ENCODE measurements at regions not wholly inside any gene's neighbourhood (a gene's known extent, or its start where the extent isn't known, plus 50 kb on each side); places are given as distances from the start of the nearest gene placed in this dataset.

DNA sequence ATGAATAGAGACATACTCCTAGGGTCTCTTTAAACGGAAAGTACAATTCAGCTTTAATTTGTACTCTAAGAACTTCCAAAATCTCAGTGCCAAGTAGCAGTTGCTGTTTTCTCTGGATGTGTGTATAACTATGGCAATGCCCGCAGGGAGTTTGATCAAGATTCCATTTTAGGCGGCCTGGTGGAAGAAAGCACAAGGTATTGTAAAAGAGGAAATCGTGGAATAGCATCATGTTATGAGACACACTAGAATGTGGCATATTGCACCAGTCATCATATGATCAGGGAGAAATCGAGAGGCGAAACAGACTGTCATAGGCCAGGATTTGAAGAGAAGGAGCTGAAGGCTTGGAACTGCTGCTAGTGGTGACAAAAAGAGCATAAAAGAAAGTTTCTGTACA, 316.2 kb upstream of the FMN2 start:
- H3K9me3 Mint-ChIP-seq: no peaks in the 10 kb centered on the region
- ChIA-PET POLR2A (no interaction called here), CTCF (no interaction called here)
- H3K27me3 Mint-ChIP-seq: no peaks in the 10 kb centered on the region
- no peak overlapping the region for H3K27ac Mint-ChIP-seq
- H3K4me1 Mint-ChIP-seq: no peaks in the 10 kb centered on the region
- H3K4me3 Mint-ChIP-seq: no peak overlapping the region
- no peak for DNase-seq
- no peaks in the 10 kb centered on the region for H3K36me3 Mint-ChIP-seq (ENCODE audit: low read depth)

DNA sequence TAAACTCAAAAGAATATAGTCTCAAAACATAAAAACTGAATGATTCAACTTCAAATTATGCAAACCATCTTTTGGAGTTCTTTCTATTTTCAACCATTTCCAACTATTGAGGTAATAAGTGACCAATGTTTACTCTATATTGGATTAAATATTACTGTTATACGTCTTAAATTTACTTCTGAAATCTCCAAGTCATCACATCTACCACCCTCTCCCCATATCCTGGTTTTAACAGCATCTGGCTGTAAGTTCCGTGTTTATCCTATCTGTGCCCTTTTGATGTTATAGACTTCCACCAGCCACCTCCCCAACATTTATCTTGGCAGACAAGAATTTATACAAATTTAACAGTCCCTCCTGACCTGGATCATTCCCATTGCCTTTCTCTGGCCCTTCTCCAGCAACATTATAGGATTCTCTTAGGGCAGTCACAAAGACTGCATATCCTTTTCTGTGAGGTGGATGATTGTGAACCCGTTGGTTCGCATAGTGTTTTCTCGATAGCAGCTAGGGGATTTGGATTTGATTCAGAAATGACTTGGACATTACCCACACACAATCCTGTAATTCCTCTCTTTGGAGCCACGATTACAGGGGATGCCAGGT, 313.4 kb upstream of the FMN2 start:
- Mint-ChIP-seq H3K9me3 (no peaks in the 10 kb centered on the region), H3K27ac (no peak overlapping the region), H3K27me3 (no peaks in the 10 kb centered on the region), H3K36me3 (ENCODE audit: low read depth) (no peaks in the 10 kb centered on the region), H3K4me3 (no peak overlapping the region), H3K4me1 (no peaks in the 10 kb centered on the region)
- POLR2A ChIA-PET: no interaction called here
- no peak for DNase-seq
- CTCF ChIA-PET: no interaction called here

- no peaks in the 10 kb centered on the region for H3K4me1 Mint-ChIP-seq
- DNase-seq: no peak
- no peak overlapping the region for H3K4me3 Mint-ChIP-seq
- ChIA-PET POLR2A (no interaction called here), CTCF (no interaction called here)
- no peak overlapping the region for H3K27ac Mint-ChIP-seq
- no peaks in the 10 kb centered on the region for H3K27me3 Mint-ChIP-seq
- no peaks in the 10 kb centered on the region for H3K36me3 Mint-ChIP-seq (ENCODE audit: low read depth)
- H3K9me3 Mint-ChIP-seq: no peaks in the 10 kb centered on the region
Measured at GRCh38 chr1:239779962-239780361, 311.7 kb upstream of the FMN2 start.

GRCh38 chr1:239784896-239785295, 306.8 kb upstream of the FMN2 start:
- CTCF ChIA-PET: no interaction called here
- H3K27ac Mint-ChIP-seq: no peak overlapping the region
- no peaks in the 10 kb centered on the region for H3K9me3 Mint-ChIP-seq
- POLR2A ChIA-PET: interaction anchor here (1.2 kb wide), 1 partner anchor 66 kb away, joined by 3 read pairs; no protein-coding TSS in a partner anchor
- DNase-seq: no peak
- no peaks in the 10 kb centered on the region for H3K27me3 Mint-ChIP-seq
- H3K36me3 Mint-ChIP-seq (ENCODE audit: low read depth): no peaks in the 10 kb centered on the region
- H3K4me3 Mint-ChIP-seq: no peak overlapping the region
- H3K4me1 Mint-ChIP-seq: no peaks in the 10 kb centered on the region

DNA sequence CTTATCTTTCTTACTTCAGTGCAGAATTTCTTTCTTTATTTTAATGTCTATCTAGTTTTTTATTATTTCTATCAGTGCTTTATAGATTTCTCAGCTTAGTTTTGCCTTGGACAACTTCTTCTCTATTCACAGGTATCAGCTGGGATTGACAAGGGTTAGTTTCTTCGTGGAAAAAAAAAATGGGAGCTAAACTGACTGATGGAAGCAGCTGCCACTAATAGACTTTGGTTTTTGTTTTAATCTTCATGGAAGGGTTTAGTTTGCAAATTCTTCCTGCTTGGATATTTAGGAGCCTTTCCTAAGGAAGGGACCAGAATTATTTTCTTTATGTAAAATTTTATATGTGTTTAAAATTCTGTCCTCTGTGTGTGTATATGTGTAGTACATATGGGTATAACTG, 306.1 kb upstream of the FMN2 start:
- POLR2A ChIA-PET: interaction anchor here (1.2 kb wide), 1 partner anchor 66 kb away, joined by 3 read pairs; no protein-coding TSS in a partner anchor
- H3K27me3 Mint-ChIP-seq: no peaks in the 10 kb centered on the region
- DNase-seq: no peak
- no peaks in the 10 kb centered on the region for H3K9me3 Mint-ChIP-seq
- no peak overlapping the region for H3K4me3 Mint-ChIP-seq
- no peaks in the 10 kb centered on the region for H3K4me1 Mint-ChIP-seq
- H3K27ac Mint-ChIP-seq: no peak overlapping the region
- CTCF ChIA-PET: interaction anchor here (0.5 kb wide), 1 partner anchor 584 kb away, joined by 3 read pairs; no protein-coding TSS in a partner anchor
- H3K36me3 Mint-ChIP-seq (ENCODE audit: low read depth): no peaks in the 10 kb centered on the region

DNA sequence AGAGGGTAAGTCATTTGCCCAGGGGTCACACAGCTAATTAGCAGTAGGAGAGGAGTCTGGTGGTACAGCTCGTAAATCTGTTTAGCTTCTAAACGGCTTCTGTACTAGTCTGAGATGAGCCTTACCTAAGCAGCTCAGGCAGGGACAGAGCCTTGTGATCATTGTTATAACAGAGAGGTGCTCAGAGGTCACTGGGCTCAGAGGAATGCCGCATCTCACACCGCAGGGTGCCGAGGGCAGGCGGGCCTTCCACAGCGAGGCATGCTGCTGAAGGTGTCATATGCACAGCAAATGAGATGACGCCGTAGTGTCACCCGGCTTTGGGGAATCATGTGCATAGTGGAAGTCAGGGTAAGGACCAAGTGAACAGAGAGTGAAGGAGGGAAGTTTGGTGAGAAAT, 305.2 kb upstream of the FMN2 start:
- Mint-ChIP-seq H3K4me3 (no peak overlapping the region), H3K4me1 (peaks cover 1% of the 10 kb centered on the region), H3K27me3 (no peaks in the 10 kb centered on the region), H3K27ac (no peak overlapping the region), H3K9me3 (no peaks in the 10 kb centered on the region), H3K36me3 (ENCODE audit: low read depth) (no peaks in the 10 kb centered on the region)
- no peak for DNase-seq
- ChIA-PET CTCF (no interaction called here), POLR2A (no interaction called here)

- H3K9me3 Mint-ChIP-seq: no peaks in the 10 kb centered on the region
- ChIA-PET CTCF (no interaction called here), POLR2A (no interaction called here)
- no peak overlapping the region for H3K4me3 Mint-ChIP-seq
- H3K27me3 Mint-ChIP-seq: no peaks in the 10 kb centered on the region
- H3K27ac Mint-ChIP-seq: no peak overlapping the region
- peaks cover 12% of the 10 kb centered on the region for H3K4me1 Mint-ChIP-seq
- no peaks in the 10 kb centered on the region for H3K36me3 Mint-ChIP-seq (ENCODE audit: low read depth)
- no peak for DNase-seq
Measured at GRCh38 chr1:239792157-239792556, 299.5 kb upstream of the FMN2 start.

GRCh38 chr1:239795304-239795703, 296.4 kb upstream of the FMN2 start:
- H3K4me3 Mint-ChIP-seq: no peak overlapping the region
- CTCF ChIA-PET: no interaction called here
- no peaks in the 10 kb centered on the region for H3K27me3 Mint-ChIP-seq
- POLR2A ChIA-PET: interaction anchor here (1.4 kb wide), 1 partner anchor 76 kb away, joined by 3 read pairs; no protein-coding TSS in a partner anchor
- H3K36me3 Mint-ChIP-seq (ENCODE audit: low read depth): no peaks in the 10 kb centered on the region
- no peak for DNase-seq
- no peaks in the 10 kb centered on the region for H3K9me3 Mint-ChIP-seq
- peaks cover 12% of the 10 kb centered on the region for H3K4me1 Mint-ChIP-seq
- H3K27ac Mint-ChIP-seq: no peak overlapping the region

DNA sequence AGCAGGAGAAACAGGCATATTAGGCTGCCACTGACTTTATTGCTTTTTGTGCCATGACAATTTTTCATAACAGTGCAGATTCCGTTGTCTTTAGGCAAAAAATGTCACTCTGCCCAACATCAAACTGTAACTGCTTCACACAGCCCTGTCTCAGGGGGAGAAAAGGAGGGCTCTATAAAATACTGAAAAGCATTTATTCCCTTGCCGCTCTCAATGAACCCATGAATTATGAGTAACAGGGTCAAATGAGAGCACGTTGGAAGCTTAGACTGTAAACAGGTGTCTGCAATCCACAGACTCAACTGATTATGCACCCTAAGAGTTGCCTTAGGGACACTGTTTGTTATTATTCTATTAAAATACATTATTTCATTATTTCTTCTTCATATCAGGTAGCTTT, 292.1 kb upstream of the FMN2 start:
- Mint-ChIP-seq H3K9me3 (no peaks in the 10 kb centered on the region), H3K4me3 (no peak overlapping the region), H3K36me3 (ENCODE audit: low read depth) (no peaks in the 10 kb centered on the region), H3K27me3 (no peaks in the 10 kb centered on the region), H3K4me1 (no peaks in the 10 kb centered on the region), H3K27ac (no peak overlapping the region)
- POLR2A ChIA-PET: no interaction called here
- no peak for DNase-seq
- CTCF ChIA-PET: no interaction called here

DNA sequence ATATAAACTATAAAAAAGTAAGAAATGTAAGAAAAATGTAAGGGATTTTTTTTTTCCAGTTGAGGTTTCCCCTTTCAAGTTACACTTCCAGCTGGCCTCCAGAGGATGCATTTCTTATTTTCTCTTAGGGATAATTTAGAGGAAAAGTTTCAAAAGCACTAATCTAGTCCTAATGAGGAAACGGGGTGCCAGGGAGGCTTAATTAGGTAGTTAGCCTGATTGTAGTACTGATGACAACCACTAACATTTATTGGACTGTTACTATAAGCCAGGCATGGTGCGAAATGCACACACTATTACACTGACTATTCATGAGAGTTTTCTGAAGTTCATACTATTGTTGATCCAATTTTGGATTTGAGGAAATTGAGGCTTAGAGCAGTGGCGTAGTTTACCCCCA, 290.8 kb upstream of the FMN2 start:
- Mint-ChIP-seq H3K36me3 (ENCODE audit: low read depth) (no peaks in the 10 kb centered on the region), H3K27ac (no peak overlapping the region), H3K4me1 (no peaks in the 10 kb centered on the region), H3K9me3 (no peaks in the 10 kb centered on the region), H3K4me3 (no peak overlapping the region), H3K27me3 (no peaks in the 10 kb centered on the region)
- ChIA-PET POLR2A (no interaction called here), CTCF (no interaction called here)
- DNase-seq: no peak

- ChIA-PET POLR2A (no interaction called here), CTCF (interaction anchor here (0.7 to 0.9 kb wide), 2 partner anchors 12 to 32 kb away, joined by 3 read pairs; no protein-coding TSS in a partner anchor)
- Mint-ChIP-seq H3K27ac (no peak overlapping the region), H3K27me3 (no peaks in the 10 kb centered on the region), H3K4me3 (no peak overlapping the region), H3K36me3 (ENCODE audit: low read depth) (no peaks in the 10 kb centered on the region), H3K4me1 (no peaks in the 10 kb centered on the region), H3K9me3 (no peaks in the 10 kb centered on the region)
- DNase-seq: no peak
Measured at GRCh38 chr1:239802275-239802674, 289.4 kb upstream of the FMN2 start.

- Mint-ChIP-seq H3K4me1 (no peaks in the 10 kb centered on the region), H3K36me3 (ENCODE audit: low read depth) (no peaks in the 10 kb centered on the region), H3K27ac (no peak overlapping the region), H3K9me3 (no peaks in the 10 kb centered on the region), H3K27me3 (no peaks in the 10 kb centered on the region), H3K4me3 (no peak overlapping the region)
- ChIA-PET CTCF (interaction anchor here (1.4 kb wide), 1 partner anchor 216 kb away, joined by 3 read pairs; no protein-coding TSS in a partner anchor), POLR2A (no interaction called here)
- DNase-seq: no peak
Measured at GRCh38 chr1:239803781-239804180, 287.9 kb upstream of the FMN2 start.

DNA sequence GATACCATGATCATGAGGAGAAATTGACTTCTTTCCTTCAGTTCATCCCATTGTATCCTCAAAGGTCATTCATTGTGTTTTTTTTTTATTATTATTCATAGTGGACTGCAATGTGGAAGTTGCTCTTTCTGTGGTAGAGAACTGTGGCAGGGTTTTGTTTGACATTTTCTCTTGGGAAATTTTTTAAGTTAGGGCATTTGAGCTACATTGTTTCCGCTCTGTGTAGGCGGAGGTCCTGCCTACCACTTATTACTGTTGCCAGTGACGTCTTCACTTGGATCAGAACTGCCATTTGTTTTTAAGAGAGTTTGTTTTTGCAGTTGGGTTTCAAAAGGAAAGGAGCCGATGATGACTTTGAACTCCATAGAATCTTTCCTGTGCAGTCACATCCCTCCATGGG, 287.4 kb upstream of the FMN2 start:
- Mint-ChIP-seq H3K9me3 (no peaks in the 10 kb centered on the region), H3K27ac (no peak overlapping the region), H3K4me3 (no peak overlapping the region), H3K36me3 (ENCODE audit: low read depth) (no peaks in the 10 kb centered on the region), H3K27me3 (no peaks in the 10 kb centered on the region), H3K4me1 (no peaks in the 10 kb centered on the region)
- ChIA-PET CTCF (no interaction called here), POLR2A (no interaction called here)
- no peak for DNase-seq

- DNase-seq: no peak
- no peaks in the 10 kb centered on the region for H3K9me3 Mint-ChIP-seq
- ChIA-PET CTCF (no interaction called here), POLR2A (no interaction called here)
- H3K36me3 Mint-ChIP-seq (ENCODE audit: low read depth): no peaks in the 10 kb centered on the region
- peaks cover 1% of the 10 kb centered on the region for H3K4me1 Mint-ChIP-seq
- H3K27me3 Mint-ChIP-seq: no peaks in the 10 kb centered on the region
- no peak overlapping the region for H3K4me3 Mint-ChIP-seq
- no peak overlapping the region for H3K27ac Mint-ChIP-seq
Measured at GRCh38 chr1:239805042-239805441, 286.6 kb upstream of the FMN2 start.

Data from activated CD4-positive, alpha-beta memory T cell treated with anti-CD3 and anti-CD28 coated beads, Interleukin-2, amount 10 ng/mL, durations not matched to agents 7 days and 5 days (primary cell).